MCF 10A (cell line): ENCODE measurements at regions not wholly inside any gene's neighbourhood (a gene's known extent, or its start where the extent isn't known, plus 50 kb on each side); places are given as distances from the start of the nearest gene placed in this dataset.

Experiments used
- BruUV-seq: library from RNA; stranded (reverse); fragments of 400-500 nt; replicated peaks from 2 replicates; lab custom pipeline; 2021; lab: Mats Ljungman, UMichigan
- CTCF ChIA-PET: fragments of 300-600 bp; sonication (Branson Sonifier 250); formaldehyde crosslinking; extraction: SDS; loops from one replicate; lab custom pipeline; 2021; ENCODE audit warnings: antibody characterized with exemption, inconsistent platforms; lab: Yijun Ruan, JAX
- POLR2A ChIA-PET: fragments of 300-600, 350-650 bp; sonication (Branson Sonifier 250); formaldehyde crosslinking; extraction: SDS; loops from one replicate; lab custom pipeline; 2020; ENCODE audit warnings: antibody characterized with exemption, inconsistent platforms; lab: Yijun Ruan, JAX
- DNase-seq: peaks from one replicate; pipeline ENCODE4 v3.0.0-alpha.2; 2018; ENCODE audit not compliant: unreplicated experiment
- H3K27ac Mint-ChIP-seq: one replicate; pipeline ENCODE4 v1.8.0; 2022; ENCODE audit warnings: mild to moderate bottlenecking, low read depth, mixed read lengths; ENCODE audit not compliant: unreplicated experiment
- H3K27me3 Mint-ChIP-seq: one replicate; pipeline ENCODE4 v1.8.0; 2022; ENCODE audit warnings: mixed read lengths; ENCODE audit not compliant: insufficient read depth, unreplicated experiment
- H3K36me3 Mint-ChIP-seq: one replicate; pipeline ENCODE4 v1.8.0; 2022; ENCODE audit warnings: mild to moderate bottlenecking, moderate library complexity, mixed read lengths; ENCODE audit not compliant: insufficient read depth, unreplicated experiment
- H3K4me1 Mint-ChIP-seq: one replicate; pipeline ENCODE4 v1.8.0; 2022; ENCODE audit warnings: mixed read lengths; ENCODE audit not compliant: insufficient read depth, unreplicated experiment
- H3K4me3 Mint-ChIP-seq: one replicate; pipeline ENCODE4 v1.8.0; 2022; ENCODE audit warnings: mild to moderate bottlenecking, moderate library complexity, mixed read lengths; ENCODE audit not compliant: unreplicated experiment
- H3K9me3 Mint-ChIP-seq: one replicate; pipeline ENCODE4 v1.8.0; 2022; ENCODE audit warnings: mixed read lengths; ENCODE audit not compliant: unreplicated experiment
- intact Hi-C: fragments of 100-400 bp; cut with micrococcal nuclease; formaldehyde crosslinking; loops from 2 replicates; pipeline ENCODE4 v1.14.1; 2022
- TF ChIP-seq, protein P1 (sequence below): fragments of 200-600 bp; IDR thresholded peaks from one replicate; pipeline ENCODE4 v1.8.0; 2022; ENCODE audit warnings: antibody characterized with exemption, mild to moderate bottlenecking; ENCODE audit not compliant: unreplicated experiment

DNA sequence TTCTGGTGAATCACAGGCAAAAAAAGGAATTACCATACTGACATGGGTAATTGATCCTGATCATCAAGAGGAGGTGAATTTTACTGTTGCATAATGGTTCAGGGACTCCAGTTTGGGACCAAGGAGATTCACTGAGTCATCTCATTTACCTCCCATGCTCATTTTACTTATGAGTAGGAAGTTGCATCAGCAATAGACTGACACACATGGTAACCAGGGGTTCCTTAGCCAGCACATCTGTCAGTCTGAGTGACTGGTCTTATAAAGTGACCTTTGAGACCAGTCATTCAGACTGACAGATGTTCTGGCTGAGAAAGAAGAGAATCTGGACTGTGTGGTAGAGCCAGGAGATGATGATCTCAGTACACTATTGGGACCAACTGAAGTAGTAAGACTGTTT is 384.6 kb upstream of the CD180 start:
- Mint-ChIP-seq H3K9me3 (no peaks in the 10 kb centered on the region), H3K4me3 (no peak overlapping the region), H3K36me3 (no peaks in the 10 kb centered on the region), H3K27ac (no peak overlapping the region), H3K27me3 (no peaks in the 10 kb centered on the region), H3K4me1 (peaks cover 17% of the 10 kb centered on the region)
- intact Hi-C loops: no loop called here
- BruUV-seq: no TSS peak
- ChIA-PET POLR2A (no interaction called here), CTCF (interaction anchor here (0.8 kb wide), 1 partner anchor 10 kb away, joined by 4 read pairs; no protein-coding TSS in a partner anchor)
- TF ChIP-seq, protein P1, sequence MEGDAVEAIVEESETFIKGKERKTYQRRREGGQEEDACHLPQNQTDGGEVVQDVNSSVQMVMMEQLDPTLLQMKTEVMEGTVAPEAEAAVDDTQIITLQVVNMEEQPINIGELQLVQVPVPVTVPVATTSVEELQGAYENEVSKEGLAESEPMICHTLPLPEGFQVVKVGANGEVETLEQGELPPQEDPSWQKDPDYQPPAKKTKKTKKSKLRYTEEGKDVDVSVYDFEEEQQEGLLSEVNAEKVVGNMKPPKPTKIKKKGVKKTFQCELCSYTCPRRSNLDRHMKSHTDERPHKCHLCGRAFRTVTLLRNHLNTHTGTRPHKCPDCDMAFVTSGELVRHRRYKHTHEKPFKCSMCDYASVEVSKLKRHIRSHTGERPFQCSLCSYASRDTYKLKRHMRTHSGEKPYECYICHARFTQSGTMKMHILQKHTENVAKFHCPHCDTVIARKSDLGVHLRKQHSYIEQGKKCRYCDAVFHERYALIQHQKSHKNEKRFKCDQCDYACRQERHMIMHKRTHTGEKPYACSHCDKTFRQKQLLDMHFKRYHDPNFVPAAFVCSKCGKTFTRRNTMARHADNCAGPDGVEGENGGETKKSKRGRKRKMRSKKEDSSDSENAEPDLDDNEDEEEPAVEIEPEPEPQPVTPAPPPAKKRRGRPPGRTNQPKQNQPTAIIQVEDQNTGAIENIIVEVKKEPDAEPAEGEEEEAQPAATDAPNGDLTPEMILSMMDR: no peak
- peak; percentile 47 for DNase-seq

DNA sequence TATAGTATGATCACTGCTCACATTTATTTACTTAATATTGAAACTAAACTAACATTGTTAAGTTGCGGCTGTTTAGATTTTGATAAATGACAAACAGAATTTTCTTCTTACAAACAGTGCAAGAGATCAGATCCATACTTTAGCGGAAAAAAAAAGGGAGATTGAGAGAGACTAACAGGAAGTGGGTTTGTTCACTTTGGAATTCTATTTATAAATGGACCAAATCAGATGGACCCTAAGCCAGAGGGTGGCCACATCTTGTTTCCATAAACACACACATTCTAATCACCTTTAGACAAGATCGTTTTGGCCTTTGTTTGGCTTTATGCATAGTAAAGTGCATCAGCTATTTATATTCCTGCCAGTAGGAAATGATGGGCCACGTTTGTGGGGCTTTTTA is 381.4 kb upstream of the CD180 start:
- DNase-seq: no peak
- H3K4me3 Mint-ChIP-seq: no peak overlapping the region
- intact Hi-C loops: no loop called here
- H3K27me3 Mint-ChIP-seq: no peaks in the 10 kb centered on the region
- peaks cover 18% of the 10 kb centered on the region for H3K4me1 Mint-ChIP-seq
- ChIA-PET CTCF (no interaction called here), POLR2A (no interaction called here)
- peaks cover 6% of the 10 kb centered on the region for H3K36me3 Mint-ChIP-seq
- H3K9me3 Mint-ChIP-seq: peaks cover 8% of the 10 kb centered on the region
- TF ChIP-seq, protein P1: no peak
- H3K27ac Mint-ChIP-seq: peak overlapping the region; percentile 3
- no TSS peak for BruUV-seq

DNA sequence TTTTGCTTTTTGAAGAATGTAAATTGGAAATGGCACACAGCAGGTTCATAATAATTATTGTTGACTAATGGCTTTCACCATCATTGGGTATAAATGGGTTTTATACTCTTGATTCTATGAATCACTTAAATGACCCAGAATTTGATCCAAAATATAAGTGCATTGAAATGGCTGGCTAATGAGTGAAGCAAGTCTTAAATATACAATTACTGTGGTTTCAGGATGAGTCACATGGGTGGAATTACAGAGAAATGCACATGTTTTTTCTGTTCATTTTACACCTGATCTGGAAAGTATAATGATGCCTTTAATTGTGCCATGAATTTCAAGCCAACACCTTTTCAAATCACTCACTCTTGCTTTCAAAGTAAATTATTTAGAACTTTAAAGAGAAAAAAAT is 380.8 kb upstream of the CD180 start:
- peaks cover 18% of the 10 kb centered on the region for H3K4me1 Mint-ChIP-seq
- peaks cover 8% of the 10 kb centered on the region for H3K9me3 Mint-ChIP-seq
- no peaks in the 10 kb centered on the region for H3K27me3 Mint-ChIP-seq
- peak overlapping the region; percentile 3 for H3K27ac Mint-ChIP-seq
- H3K36me3 Mint-ChIP-seq: peaks cover 6% of the 10 kb centered on the region
- ChIA-PET POLR2A (interaction anchor here (0.6 to 1.8 kb wide), 3 partner anchors 13 to 43 kb away, joined by 3 to 4 read pairs (median 3); no protein-coding TSS in a partner anchor), CTCF (no interaction called here)
- intact Hi-C loops: no loop called here
- H3K4me3 Mint-ChIP-seq: no peak overlapping the region
- TF ChIP-seq, protein P1: no peak
- peak; percentile 60 for DNase-seq
- BruUV-seq: no TSS peak

DNA sequence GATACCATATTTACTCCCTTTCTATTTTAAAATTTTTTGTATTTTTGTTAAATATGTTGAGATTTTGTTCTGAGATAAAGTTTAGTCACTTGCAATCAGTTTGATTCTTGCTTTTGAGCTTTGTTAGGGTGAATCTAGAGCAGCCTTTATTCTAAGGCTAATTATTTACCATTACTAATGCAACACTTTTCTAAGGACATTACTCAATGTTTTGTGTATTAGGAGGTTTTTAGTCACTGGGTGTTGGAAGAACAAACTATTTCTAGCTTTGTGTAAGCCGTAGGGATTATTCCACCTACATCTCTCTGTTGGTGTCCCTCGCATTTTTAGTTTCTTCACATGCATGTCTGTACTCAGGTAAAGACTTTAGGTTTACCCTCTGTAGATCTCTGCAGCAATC is 379.5 kb upstream of the CD180 start:
- intact Hi-C loops: no loop called here
- BruUV-seq: no TSS peak

More for the DNA sequence above, 379.5 kb upstream of the CD180 start:
- peak overlapping the region; percentile 61 for H3K27ac Mint-ChIP-seq
- H3K27me3 Mint-ChIP-seq: no peaks in the 10 kb centered on the region
- TF ChIP-seq, protein P1: no peak
- peaks cover 8% of the 10 kb centered on the region for H3K9me3 Mint-ChIP-seq
- peaks cover 6% of the 10 kb centered on the region for H3K36me3 Mint-ChIP-seq
- ChIA-PET POLR2A (interaction anchor here (0.5 to 1.8 kb wide), 3 partner anchors 45 to 641 kb away, joined by 3 read pairs; no protein-coding TSS in a partner anchor), CTCF (no interaction called here)
- no peak for DNase-seq
- H3K4me3 Mint-ChIP-seq: no peak overlapping the region
- peaks cover 13% of the 10 kb centered on the region for H3K4me1 Mint-ChIP-seq
